HG02981 (cell line): ENCODE measurements at regions not wholly inside any gene's neighbourhood (a gene's known extent, or its start where the extent isn't known, plus 50 kb on each side); places are given as distances from the start of the nearest gene placed in this dataset.

ENCODE experiments used
- ATAC-seq: cut with Tn5 transposase; IDR thresholded peaks from one replicate; pipeline ENCODE4 v1.9.1; 2021; ENCODE audit warnings: mild to moderate bottlenecking, moderate library complexity; ENCODE audit not compliant: unreplicated experiment

GRCh38 chr18:22613058-22613690 lies 195.5 kb upstream of the CTAGE1 start:
- no peak for ATAC-seq

GRCh38 chr18:22613788-22614187 lies 196.1 kb upstream of the CTAGE1 start:
- no peak for ATAC-seq

GRCh38 chr18:22623513-22623912 lies 205.8 kb upstream of the CTAGE1 start:
- ATAC-seq: no peak

- ATAC-seq: no peak
These were observed 206.5 kb upstream of the CTAGE1 start for GRCh38 chr18:22624176-22624575.

- ATAC-seq: no peak
These were observed 207.7 kb upstream of the CTAGE1 start for GRCh38 chr18:22625406-22625805.

GRCh38 chr18:22626771-22627170 lies 209.1 kb upstream of the CTAGE1 start:
- no peak for ATAC-seq

DNA sequence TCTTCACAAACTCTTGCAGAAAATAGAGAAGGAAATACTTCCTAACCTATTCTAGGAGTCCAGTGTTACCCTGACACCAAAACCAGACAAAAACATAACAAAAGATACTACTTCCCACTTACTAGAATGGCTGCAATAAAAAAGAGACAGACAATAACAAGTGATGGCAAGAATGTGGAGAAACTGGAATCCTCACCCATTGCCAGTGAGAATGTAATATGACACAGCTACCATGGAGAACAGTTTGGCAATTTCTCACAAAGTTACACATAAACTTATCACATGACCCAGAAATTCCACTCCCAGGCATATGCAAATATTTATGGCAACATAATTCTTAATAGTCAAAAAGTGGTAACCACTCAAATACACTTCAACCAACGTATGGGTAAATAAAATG lies 209.8 kb upstream of the CTAGE1 start:
- no peak for ATAC-seq

DNA sequence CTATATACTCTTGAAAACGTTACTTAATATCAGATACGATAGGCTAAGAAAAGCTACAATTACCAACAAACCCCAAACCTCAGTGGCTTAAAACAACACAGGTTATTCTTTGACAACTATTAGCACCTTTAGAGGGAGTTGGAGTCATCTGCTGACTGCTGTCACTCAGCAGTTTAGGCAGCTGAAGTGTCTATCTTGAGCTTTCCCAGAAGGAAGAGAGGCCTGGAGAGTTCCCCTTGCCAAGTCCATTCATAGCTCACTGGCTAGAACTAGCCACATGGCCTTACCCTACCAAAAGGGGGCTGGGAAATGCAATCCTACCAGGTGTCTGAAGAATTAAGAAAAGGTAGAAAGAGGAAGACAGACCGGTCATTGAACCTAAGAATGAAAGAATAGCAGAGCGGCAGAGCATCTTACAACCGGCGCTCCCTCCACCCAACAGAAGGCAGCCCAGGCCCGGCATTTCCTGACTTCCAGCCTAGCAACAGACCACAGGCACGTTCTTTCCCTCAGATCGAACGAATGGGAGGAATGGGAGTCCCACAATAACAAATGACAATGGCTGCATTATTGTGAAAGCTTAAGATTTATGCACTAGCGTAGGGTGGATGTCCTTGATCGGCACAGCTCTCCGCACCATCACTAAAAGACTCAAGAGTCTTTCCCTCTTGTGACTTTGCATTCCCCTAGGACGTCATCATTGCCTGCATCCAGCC lies 211.2 kb upstream of the CTAGE1 start:
- no peak for ATAC-seq

DNA sequence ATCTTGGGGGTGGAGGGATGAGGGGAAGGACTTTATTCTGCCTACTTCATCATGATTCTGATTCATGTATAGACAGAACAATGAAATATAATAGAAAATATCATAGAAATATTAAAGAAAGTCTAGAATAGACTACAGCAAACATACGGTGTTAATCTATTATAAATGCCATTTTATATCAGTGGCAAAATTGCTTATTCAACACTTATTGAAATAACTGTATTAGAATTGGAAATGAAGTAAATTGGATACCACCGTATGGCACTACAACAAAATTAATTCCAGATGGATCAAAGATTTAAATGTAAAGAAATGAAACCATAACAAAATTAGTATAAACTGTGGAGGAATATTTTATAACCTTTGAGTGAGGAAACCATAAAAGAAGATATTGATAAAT lies 213.3 kb upstream of the CTAGE1 start:
- ATAC-seq: no peak

DNA sequence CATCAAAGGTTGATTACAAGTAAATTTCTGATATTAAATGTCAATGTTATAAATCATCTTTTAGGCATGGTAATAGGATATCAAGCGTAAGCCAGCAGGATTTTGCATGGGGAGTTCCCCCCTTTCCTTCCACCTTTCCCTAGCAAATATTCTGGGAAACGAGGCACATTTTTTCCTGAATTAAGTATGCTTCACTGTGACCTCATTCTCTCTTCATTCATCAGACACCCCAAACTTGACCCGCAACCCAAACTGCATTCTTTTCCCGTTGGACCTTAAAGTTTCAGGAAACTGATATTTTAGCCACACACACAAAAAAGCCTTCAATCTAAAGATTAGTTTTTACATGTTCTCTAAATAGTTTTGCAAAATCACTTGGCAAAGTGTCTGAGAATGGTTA lies 214.5 kb upstream of the CTAGE1 start:
- ATAC-seq: no peak

- ATAC-seq: no peak
These were observed 216.7 kb upstream of the CTAGE1 start for GRCh38 chr18:22634464-22634863.

GRCh38 chr18:22637787-22638186 lies 220.1 kb upstream of the CTAGE1 start:
- no peak for ATAC-seq

DNA sequence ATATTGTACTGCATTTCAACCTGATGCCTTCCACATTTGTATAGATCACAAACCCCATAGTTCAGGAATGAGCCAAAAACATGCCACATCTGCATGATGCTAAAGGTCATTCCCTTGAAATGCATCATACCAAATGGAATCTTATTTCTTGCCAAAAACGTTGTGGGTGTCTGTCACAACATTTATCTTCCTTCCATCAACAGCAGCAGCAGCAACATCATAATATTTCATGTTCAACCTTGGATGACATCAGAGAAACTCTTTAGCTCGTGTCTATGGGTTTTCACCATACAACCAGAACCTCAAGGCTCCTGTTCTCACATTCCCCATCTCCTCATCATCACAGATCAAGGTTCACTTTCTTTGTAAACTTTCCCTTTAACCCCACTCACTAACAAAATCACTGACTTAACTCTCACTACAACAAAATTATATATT lies 221.3 kb upstream of the CTAGE1 start:
- no peak for ATAC-seq

DNA sequence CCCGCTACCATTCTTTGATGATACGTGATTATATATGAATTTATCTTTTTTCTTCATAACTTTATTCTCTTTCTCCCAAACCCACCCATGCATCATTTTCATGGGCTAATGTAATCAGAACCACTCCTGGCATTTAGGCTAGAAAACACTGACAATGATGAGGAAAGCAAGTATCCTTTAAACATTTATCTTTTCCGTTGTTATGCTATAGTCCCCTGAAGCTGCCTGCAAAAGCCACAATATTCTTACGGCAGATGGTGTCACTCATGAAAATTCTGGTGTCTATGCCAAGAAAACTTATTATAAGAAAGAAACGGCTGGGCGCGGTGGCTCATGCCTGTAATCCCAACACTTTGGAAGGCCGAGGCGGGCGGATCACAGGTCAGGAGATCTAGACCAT lies 221.8 kb upstream of the CTAGE1 start:
- no peak for ATAC-seq

DNA sequence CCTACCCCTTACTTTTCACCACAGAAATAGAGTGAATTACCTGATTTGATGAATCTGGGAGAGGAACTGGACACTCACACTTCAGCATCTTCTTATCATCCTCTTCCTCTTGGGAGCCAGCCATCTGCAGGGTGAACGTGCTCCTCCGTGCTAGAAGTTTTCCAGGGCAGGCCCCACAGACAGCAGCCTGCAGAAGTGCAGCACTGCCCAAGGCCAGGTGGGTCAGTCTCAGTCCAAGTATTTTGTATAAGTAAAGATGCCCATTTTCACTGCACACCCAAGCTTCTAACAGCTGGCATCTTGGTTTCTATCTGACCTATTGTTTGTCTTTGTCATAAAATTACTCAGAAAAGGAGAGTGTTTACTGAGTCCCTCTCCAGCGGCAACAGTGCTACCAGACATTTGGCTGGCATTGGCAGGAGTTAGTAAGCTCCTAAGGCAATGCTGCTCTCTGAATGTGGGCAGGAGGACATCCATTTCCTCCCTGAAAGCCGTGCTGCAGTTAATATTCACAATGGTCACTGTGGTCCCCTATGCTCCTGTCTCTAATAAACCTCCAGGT lies 222.6 kb upstream of the CTAGE1 start:
- no peak for ATAC-seq

DNA sequence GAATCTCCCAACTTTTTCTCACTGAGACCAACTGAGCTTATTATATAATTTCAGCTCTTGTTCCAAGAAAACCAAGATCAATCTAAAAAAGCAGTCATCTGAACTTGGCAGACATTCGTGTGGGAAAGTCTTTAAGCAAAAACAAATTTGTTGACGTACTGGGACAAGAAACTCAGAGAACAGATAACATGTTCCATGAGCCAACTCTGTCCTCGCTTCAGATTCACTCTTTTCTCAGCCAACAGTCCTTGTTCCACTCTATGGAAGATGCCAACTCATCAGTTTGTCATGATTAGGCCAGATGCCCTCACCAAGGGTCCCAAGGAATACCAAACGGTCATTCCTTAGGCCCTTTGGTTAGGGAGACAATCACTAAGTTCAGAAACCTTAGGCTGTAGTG lies 224.2 kb upstream of the CTAGE1 start:
- ATAC-seq: no peak

DNA sequence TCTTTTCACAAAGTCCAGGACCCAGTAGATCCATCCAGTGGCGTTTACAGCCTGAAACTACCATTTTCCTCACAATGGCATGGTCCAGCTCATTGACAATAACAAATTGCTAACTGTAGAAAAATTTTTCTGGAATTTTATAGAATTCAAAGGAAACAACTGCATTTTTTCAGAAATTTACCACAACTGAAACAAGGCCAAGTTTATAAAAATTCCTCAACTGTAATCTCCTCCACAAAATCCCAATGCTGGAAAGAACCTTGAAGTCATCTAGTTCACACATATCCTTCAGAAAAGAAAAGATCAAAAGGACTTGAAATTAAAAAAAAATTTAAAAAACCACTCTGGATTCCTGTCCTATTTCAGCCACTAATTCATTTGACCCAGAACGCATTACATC lies 226.0 kb upstream of the CTAGE1 start:
- ATAC-seq: no peak

GRCh38 chr18:22650247-22650646 lies 232.5 kb upstream of the CTAGE1 start:
- no peak for ATAC-seq

DNA sequence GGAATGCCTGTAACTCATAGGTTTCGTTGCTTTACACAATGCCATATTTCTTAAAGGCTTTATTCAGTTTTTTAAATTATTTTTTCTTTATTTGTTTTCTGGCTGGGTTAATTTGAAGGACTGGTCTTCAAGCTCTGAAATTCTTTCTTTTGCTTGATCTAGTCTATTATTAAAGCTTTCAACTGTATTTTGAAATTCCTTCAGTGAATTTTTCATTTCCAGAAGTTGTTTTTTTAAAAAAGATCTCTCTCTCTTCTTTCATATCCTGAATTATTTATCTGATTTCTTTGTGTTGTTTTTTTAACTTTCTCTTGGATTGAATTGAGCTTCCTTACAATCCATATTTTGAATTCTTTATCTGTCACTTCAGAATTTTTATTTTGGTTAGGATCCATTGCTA lies 239.9 kb upstream of the CTAGE1 start:
- ATAC-seq: no peak

GRCh38 chr18:22658318-22658717 lies 240.6 kb upstream of the CTAGE1 start:
- ATAC-seq: no peak

GRCh38 chr18:22663378-22663777 lies 245.7 kb upstream of the CTAGE1 start:
- no peak for ATAC-seq

DNA sequence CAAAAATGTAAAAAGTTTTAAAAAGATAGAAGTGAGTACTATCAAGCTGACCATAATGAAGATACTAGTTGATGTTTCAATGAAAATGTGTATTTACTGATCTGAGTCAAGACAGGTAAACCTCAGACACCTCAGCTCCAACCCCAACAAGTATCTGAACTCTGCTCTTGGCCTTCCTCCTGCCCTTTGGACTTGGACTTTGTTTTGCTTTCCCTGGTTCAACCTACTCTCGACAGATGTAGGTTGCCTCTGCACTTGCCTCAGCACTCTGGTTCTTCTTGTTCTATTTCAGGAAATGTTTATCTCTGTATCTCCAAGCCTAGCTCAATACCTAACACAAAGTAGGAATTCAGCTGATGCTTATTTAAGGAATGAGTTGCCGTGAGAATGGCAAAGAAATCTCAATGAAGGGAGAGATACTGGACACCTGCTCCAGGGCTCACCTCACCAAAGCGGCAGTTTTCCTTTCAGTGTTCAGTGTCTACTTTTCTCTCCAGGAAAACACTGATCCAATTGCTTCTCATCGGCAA lies 248.8 kb upstream of the CTAGE1 start:
- no peak for ATAC-seq
